Stimulated activated CD4-positive, alpha-beta T cell treated with anti-CD3 and anti-CD28 coated beads, TNF-alpha, amount 100 ng/mL, for 48 hours (primary cell): ENCODE measurements at regions not wholly inside any gene's neighbourhood (a gene's known extent, or its start where the extent isn't known, plus 50 kb on each side); places are given as distances from the start of the nearest gene placed in this dataset.

ENCODE experiments used
- DNase-seq, 3 donors: peaks; one replicate each; pipeline ENCODE4 v3.0.0-alpha.2; 2020; ENCODE audit warnings: low read depth in 3 of 3

DNA sequence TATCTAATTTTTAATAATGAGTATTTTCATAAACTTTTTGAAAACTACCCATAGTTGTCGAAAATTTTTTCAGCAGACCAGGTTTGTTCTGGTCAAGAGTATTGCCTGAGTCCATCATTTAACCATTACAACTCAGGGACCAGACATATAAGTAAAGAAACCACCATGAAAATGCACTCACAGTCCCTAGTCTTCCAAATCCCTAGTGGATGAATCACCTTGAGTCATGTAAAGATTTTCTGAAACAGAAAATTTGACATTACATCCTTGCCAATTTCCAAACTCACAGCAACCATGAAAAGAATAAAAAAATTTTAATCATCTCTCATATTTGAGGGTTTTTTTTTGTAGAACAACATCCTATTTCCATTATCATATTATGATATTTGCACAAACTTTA, 1337.5 kb upstream of the CDH8 start:
- no peak for DNase-seq

DNA sequence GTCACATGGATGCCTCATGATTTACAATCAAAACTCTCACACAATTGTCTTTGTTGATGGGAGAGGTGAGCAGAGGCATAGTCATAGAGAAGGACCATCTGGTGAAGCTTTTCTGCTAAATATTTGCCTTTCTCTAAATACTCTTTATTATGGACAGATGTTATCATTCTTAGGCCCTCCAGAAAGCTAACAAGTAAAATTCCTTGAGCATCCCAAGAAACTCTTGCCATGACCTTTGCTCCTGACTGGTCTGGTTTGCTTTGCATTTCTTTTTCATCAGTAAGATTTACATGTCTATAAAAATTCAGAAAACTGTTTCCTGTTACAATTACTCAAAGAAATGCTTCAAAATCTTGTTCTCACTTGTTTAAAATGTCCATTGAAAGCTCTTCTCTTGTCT, 1336.6 kb upstream of the CDH8 start:
- DNase-seq = no peak

DNA sequence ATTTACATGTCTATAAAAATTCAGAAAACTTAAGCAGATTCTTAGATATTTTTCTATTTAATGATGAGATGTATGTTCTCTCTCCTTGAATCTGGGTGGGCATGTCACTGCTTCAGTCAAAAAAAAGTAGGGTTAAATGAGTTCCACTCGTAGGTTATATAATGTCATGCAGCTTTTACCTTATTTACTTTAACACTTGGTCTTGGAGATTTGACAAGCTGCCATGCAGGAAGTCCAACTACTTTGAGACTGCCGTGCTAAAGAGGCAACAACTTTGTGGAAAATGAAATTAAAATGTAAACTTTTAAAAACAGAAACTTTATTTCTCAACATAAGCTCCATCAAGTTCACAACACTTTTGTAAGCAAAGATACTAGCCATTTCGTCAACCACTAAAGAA, 1336.0 kb upstream of the CDH8 start:
- DNase-seq = no peak

DNA sequence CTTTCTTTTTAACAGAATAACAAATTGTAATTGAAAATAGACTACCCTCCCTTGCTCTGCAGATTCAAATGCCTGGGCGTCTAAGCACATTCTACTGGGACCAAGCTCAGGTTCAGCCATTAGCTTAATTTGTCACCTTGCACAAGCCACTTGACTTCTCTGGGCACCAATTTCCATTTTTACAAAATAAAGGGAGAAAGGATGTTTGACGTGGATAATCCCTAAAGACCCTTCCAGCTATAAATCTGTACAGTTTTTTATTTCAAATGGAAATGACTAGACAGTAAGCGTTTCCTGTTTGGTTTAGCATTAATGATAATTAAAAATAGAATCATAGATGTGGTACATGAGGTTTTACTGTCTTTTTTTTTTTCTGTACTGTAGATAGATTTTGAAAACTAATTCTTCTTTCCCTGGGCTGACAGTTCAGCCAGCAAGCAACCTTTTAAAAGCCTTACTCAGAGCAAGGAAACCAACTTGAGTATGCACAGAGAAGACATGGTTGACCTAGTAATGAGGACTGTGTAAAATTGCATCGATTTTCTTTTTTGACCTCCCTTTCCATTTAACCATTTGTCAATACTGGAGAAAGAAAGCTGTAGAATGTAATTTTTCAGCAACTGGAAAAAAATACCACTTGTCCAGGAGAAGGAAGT, 1329.5 kb upstream of the CDH8 start:
- DNase-seq = no peak

DNA sequence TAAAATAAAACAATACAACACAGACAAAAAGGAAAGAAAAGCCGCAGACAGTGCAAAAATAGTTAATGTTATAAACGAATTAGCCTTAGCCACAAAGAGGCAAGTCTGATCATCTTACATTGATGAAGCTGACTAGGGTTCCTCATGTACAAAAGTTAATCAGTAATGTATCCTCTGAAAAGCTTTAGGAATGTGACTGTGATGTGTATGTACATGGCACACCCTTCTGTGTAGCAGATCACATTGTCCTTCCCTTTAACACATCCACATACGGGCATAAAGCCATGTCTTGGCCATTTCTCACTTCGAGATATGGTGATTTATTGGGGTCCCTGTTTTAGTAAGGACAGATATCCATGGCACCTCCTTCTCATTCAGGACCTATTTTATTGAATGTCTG, 1327.5 kb upstream of the CDH8 start:
- DNase-seq = no peak

DNA sequence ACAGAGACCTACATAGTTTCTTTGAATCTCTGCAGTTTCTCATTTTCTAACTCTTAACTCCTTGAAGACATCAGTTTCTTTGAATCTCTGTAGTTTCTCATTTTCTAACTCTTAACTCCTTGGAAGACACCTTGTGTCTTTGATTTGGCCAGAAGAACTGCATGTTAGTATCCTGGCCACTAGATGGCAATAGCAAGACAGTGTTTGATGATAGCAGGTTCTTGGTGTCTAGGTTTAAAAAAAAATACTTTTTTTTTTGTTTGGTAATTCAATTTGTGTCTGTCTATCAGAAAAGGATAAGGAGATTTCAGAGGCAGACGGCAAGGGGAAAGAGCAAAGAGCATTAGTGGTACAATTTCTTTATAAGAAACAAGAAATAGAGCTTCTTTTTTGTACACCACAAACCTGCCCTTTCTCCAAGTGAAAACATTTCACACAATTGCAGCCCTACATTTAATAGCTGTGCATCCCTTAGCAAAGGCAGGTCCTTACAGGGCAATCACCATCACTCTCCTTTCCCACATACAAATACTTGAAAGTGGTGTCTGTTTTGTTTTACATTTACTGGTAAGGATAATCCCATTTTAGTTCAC, 1324.9 kb upstream of the CDH8 start:
- no peak for DNase-seq

DNA sequence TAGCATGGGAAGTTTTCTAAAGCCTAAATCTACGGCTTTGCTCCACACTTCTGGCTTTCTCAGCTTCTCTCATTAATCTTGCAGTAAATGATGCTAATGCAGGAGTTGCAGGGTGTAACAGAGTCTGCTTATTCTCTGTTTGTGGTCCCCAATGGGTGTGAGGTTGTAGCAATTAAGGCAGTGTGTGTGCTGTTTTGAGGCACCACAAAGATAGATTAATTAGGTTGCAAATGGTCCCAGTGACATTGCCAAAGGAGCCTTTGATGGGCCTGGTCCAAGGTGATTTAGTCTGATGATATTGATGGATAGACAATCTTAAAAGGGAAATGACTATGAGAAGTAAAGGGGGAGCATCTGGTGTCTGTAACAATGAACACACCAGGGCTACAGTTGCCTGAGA, 1313.7 kb upstream of the CDH8 start:
- no peak for DNase-seq

DNA sequence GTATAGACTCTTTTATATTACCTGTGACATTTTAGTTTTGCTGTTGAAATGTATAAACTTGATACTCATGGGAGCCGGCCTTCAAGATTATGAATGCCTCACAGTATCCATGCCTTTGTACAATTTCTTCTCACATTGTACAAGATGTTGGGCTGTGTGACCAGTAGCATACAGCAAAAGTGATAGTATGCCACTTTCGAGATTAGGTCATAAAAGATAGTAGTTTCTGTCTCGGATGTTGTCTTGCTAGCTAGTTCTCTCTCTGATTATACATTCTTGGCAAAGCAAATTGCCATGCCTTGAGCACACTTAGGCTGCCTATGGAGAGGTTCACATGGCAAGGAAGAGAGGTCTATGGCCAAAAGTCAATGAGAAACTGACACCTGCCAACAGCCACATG, 1309.8 kb upstream of the CDH8 start:
- DNase-seq = no peak

DNA sequence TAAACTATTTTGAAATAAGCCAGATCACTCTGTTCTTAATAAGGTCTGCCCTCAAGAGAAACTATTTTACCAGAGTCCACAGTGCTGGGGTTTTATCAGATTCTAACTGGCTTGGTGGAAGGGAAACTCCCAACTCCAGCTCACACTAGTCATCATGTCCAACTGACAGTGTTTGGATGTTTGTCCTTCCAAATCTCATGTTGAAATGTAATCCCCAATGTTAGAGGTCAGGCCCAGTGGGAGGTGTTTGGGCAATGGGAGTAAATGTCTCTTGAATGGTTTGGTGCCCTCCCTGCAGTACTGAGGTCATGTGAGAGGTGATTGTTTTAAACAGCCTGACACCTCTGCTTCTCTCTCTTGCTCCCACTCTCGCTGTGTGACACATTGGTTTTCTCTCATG, 1301.0 kb upstream of the CDH8 start:
- DNase-seq = no peak

DNA sequence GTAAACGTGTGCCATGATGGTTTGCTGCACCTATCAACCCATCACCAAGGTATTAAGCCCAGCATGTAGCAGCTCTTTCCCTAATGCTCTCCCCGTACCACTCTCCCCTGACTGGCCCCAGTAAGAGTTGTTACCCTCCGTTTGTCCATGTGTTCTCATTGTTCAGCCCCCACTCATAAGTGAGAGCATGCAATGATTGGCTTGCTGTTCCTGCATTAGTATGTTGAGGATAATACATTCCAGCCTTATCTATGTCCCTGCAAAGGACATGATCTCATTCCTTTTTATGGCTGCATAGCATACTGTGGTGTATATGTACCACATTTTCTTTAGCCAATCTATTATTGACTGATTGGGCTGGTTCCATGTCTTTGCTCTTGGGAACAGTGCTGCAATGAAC, 1294.9 kb upstream of the CDH8 start:
- DNase-seq = no peak

DNA sequence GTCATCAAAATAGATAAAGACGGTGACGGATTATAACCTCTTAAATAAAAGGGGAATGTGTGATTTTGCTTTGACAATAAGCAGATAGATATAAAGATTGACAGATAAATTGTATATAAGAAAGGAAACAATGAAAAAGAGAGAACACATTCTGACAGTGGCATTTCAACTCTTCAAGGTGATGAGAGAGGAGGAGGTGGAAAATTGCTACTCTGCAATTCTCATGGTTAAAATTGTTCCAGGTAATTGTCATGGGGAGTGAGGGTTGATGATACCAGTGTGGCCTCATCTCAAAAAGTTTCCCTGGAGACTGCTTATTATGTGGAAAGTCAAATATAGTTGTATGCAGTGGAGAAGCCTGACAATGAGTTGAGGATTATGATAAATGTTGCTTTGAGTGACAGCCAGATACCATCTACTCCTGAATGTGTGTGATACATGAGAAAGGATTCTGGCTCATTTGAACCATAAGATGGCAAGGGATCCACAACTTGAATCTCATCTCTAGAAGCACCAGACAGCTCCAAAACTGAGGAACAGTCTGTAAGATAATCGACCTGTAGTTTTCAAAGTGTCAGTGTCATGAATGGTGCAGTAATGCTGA, 1290.6 kb upstream of the CDH8 start:
- DNase-seq = no peak

DNA sequence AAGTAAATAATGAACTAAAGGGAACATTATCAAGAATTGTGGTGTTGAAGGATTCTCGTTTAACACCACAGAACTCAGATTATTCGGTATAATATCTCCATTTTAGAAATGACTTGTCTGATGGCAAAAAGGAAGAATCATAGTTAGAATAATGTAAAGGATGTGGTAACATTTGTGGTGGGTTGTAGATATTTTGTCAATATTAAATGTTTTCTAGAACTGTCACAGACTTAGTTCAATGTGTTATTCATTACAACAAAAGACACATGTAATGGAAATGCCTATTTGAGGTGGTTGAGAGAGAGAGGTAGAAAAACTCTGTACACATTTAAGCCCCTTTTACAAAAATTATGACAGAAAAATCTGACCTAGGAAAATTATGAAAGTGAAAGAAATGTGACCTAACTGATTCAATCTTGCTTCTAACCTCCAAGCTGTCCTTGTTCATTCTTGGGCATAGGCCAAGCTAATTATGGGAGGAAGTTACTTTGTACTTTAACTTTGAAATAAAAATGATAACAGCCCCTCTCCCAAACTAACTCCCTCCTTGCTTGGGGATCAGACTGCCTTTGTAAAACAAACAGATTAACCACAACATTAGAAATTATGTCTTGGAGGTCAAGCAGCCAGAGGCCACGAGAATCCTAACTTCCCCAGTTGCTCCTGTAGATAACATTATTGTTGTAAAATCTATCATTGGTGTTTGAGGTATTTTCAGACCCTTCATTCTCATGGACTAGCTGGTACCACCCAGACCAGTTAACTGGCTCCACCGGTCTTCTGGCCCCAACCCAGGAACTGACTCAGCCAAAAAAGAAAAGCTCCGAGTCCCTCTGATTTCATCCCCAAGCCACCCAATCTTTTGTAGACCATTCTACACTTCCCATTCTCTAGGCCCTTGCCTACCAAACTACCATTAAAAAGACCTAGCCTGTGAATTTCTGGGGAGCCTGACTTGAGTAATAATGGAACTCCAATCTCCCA, 1287.8 kb upstream of the CDH8 start:
- DNase-seq = no peak

DNA sequence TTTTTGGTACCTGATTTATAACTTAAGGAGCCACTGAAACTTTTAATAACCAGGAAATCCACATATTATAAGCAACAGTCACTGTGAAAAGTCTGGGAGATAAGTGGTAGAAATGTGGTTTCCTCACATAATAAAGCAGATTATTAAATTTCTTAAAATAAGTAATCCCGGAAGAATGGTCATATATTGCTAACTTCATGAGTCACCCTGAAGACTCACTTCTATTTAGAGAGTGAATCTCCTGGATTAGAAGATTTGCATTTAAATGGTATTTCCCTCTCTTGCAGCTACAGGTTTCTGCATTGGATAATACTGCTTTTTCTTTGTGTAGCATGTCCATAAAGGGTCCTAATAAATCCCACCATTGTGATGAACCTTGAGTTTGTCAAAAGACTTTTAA, 1286.8 kb upstream of the CDH8 start:
- DNase-seq = no peak

DNA sequence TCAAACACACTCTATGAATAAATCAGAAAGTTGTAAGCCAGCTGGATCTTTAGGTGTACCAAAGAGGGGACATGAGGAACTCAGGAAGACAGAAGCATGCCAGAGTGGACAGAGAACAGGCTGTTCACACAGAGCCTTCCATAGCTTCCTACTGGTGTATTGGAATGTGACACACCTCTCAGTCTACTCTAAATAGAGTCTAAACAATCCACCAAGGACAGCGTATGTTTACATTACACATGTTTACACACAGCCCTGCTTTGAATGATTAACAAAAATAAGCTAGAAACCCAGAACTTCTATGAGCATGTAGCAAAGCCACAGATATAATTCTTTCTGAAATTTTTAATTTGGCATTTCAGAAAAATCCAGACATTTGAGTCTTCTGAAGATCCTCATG, 1279.0 kb upstream of the CDH8 start:
- DNase-seq = no peak

DNA sequence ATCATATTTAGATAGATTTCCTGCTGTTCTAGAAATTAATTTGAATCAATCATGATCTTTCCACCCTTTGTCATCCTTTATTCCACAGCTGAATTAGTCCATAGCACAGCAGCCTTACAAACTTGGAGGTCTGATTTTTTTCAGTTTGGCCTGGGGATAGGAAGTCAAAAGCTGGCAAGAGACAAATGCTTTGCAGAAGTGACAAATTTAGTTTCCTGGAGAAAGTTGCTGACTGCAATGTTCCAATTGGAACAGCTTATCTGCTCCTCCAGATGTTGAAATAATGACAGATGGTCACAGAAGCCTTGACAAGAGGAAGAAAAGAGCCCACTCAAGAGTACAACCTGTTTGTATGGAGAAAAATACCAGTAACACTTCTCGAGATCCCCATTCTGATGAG, 1276.1 kb upstream of the CDH8 start:
- no peak for DNase-seq

DNA sequence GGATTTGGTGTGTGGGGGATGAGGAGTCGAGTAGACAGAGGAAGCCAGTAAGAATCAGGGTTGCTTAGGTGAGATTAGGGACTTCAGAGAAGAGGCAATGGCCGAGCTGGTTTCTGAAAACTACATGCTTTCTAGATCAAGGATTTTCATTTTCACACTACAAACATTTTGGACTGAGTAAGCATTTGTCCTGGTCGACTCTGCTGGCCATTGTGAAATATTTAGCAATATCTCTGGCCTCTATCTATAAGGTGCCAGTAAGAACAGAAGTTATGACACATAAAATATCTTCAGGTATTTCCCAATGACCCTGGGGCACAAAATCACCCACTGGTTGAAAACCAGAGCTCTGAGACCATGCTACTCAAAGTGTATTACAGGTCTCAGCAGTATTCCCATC, 1275.1 kb upstream of the CDH8 start:
- DNase-seq = no peak

DNA sequence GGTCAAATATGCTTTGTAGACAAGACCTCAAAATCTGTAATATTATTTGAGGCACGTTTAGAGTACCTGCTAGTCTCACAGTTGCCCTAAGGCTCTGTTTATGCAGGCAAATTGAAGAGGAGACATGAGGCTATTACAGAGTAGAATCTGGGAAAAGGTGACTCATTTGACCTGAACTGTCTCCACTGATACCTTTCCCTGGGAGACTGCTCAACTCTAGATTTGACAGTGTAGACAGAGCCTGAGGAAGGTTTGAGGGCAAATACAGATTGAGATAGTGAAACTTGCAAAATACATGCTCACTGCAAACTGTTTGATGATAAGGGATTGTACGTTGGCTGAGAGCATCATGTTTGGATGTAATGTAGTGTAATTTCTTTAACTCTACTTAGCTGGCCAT, 1266.6 kb upstream of the CDH8 start:
- no peak for DNase-seq

DNA sequence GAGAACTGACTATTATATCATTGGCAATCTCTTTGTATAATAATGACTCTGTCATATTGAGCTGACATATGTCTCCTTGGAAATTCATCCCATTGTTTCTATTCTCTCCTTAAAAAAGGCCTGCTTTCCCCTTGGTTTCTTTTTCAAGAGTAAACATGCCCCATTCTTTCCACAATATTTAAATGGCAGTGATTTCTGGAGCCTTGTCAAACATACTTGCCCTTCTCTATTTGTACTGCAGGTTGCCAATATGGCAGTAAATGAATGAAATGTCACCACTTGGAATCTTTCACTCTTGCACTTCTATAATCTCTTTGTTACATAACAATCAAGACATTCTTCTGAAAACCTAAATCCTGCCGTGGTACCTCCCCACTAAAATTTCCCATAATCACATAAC, 1265.1 kb upstream of the CDH8 start:
- no peak for DNase-seq

DNA sequence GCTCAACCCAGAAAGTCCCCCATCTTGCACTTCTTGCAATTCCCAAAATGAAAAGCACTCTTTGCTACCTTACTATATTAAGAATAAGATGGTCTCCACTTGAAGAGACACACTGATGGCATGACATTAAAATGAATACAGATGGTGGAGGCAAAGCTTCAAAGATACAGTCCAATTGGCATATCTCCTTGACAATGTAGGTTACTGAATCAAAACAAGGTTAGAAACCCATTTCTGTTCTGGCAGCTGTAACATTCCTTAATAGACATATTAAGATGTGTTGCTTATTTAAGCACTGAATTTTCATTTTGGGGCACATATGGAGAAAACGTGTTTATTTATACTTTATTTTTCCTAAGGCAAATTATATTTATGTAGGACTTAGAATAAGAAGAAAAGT, 1262.8 kb upstream of the CDH8 start:
- DNase-seq = no peak

DNA sequence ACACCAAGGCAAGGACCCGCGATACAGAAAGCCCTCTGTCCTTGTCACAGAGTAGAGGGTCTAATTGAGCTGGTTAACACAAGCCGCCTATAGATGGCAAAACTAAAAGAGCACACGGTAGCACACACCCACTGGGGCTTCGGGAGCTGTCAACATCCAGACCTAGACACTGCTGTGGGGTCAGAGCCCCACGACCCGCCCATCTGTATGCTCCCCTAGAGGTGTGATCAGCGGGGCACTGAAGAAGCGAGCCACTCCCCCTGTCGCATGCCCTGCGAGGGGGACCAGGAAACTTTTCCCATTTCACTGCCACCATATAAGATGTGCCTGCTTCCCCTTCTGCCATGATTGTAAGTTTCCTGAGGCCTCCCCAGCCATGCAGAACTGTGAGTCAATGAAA, 1255.8 kb upstream of the CDH8 start:
- DNase-seq = no peak

DNA sequence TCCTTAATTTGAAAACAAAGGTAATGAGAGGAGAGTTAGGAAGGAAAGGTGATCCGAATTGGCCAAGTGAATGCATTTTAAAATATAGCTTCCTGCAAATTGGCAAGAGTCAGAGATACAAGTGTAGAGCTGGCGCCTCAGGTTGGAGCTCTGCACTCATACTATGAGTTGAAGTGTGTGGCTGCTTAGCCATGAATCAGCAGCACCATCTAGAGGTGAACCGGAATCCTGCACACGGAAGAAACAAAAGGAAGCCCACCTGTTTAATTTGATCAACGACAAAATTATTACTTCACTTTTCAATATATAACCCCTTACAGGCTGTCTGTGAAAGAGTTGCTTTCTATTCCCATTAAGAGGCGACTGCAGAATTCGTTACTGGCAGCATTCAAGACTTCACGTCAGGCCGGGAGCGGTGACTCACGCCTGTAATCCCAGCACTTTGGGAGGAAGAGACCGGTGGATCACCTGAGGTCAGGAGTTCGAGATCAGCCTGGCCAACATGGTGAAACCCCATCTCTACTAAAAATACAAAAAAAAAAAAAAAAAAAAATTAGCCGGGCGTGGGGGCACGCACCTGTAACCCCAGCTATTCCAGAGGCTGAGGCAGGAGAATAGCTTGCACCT, 1253.7 kb upstream of the CDH8 start:
- DNase-seq = no peak

DNA sequence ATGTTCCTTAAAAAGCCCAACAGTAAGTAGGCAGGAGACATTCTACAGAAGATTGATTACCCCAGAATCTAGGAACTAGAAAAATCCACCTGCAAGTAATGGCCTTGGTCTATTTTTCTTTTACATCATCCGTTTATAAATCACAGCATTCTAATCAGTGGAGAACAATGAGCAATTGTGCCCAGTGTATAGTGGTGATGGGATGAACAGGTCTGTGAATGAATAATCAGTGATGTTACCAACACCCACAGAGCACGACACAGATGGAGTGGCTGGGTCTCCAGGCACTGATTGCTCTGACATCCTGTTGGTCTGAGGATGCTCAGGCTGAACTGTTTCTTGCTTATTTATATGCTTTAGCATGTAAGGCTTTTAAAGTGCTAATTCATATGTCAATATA, 1251.2 kb upstream of the CDH8 start:
- DNase-seq = no peak
